ENCODE measurements at regions not wholly inside any gene's neighbourhood (a gene's known extent, or its start where the extent isn't known, plus 50 kb on each side); places are given as distances from the start of the nearest gene placed in this dataset.
"Not testable (repeated sequence)": the region's sequence is repeated elsewhere in the genome, so short reads cannot be mapped to it uniquely, and the experiment has no call there.

DNA sequence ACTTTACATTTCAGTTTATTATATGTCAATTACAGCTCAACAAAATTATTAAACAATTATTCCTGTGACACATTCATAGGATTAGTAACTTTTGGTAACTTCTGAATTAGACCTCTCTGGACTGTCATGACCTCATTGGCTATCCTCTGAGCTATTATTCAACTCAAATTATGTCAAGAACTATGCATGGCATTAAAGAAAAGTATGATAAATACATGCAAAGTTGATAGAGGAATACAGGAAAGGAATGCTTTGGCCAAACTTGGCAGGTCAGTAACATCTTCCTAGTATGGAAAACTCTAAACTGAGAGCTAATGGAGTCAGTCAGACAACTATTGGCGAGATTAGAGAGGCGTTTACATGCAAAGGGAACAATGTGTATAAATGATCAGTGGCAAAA is 158.4 kb downstream of the DUSP10 start:
- Mint-ChIP-seq H3K27me3 (ENCODE audit: low read depth in 3 of 3) (peaks cover 0 to 3% (median 0%) of the 10 kb centered on the region in 3 donors), H3K36me3 (no peaks in the 10 kb centered on the region), H3K4me1 (no peaks in the 10 kb centered on the region), H3K9me3 (peaks cover 0 to 17% (median 8%) of the 10 kb centered on the region in 7 donors), H3K4me3 (no peak overlapping the region), H3K27ac (peak overlapping the region in 1 of 7 donors; percentile 26)
- no peak overlapping the region for H3K4me2 ChIP-seq (replicated peaks; ENCODE audit: extremely low read depth, low read length, poor library complexity, severe bottlenecking)
- 95% methylated on average over 2 of the region's 2 CpGs for WGBS (ENCODE audit: insufficient coverage)
- no peak overlapping the region for H2AFZ ChIP-seq (ENCODE audit: insufficient read depth, low read depth, low read length, poor library complexity, severe bottlenecking)
- H3K36me3 ChIP-seq (replicated peaks in 1 of 2; ENCODE audit: control insufficient read depth in 1 of 2, insufficient read depth in 2 of 2, low read length in 2 of 2), result no peaks in the 10 kb centered on the region
- TF ChIP-seq, protein P1, sequence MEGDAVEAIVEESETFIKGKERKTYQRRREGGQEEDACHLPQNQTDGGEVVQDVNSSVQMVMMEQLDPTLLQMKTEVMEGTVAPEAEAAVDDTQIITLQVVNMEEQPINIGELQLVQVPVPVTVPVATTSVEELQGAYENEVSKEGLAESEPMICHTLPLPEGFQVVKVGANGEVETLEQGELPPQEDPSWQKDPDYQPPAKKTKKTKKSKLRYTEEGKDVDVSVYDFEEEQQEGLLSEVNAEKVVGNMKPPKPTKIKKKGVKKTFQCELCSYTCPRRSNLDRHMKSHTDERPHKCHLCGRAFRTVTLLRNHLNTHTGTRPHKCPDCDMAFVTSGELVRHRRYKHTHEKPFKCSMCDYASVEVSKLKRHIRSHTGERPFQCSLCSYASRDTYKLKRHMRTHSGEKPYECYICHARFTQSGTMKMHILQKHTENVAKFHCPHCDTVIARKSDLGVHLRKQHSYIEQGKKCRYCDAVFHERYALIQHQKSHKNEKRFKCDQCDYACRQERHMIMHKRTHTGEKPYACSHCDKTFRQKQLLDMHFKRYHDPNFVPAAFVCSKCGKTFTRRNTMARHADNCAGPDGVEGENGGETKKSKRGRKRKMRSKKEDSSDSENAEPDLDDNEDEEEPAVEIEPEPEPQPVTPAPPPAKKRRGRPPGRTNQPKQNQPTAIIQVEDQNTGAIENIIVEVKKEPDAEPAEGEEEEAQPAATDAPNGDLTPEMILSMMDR (IDR thresholded peaks at IDR 0.05), result no peak
- peaks cover 0 to 7% of the 10 kb centered on the region in 2 donors for H3K9me3 ChIP-seq (replicated peaks in 1 of 2; ENCODE audit: control insufficient read depth in 1 of 2, insufficient read depth in 1 of 2, low read length in 2 of 2)
- H3K27me3 ChIP-seq (ENCODE audit: control insufficient read depth in 2 of 2, insufficient read depth in 2 of 2, low read length in 2 of 2), result no peaks in the 10 kb centered on the region
- no peaks in the 10 kb centered on the region for H3K79me2 ChIP-seq (ENCODE audit: insufficient read depth, low read length)
- no peak overlapping the region for H3K9ac ChIP-seq (ENCODE audit: insufficient read depth, low read length, poor library complexity, severe bottlenecking)
- H3K4me3 ChIP-seq (replicated peaks in 1 of 3; ENCODE audit: low read depth in 2 of 3, low read length in 3 of 3), result no peak overlapping the region
- no peaks in the 10 kb centered on the region for H4K20me1 ChIP-seq (ENCODE audit: insufficient read depth, low read length)
- intact Hi-C loops (cut with micrococcal nuclease), result no loop called here
- no peaks in the 10 kb centered on the region for H3K4me1 ChIP-seq (ENCODE audit: control insufficient read depth in 1 of 2, insufficient read depth in 2 of 2, low read length in 2 of 2)
- no peak for DNase-seq
- no peak overlapping the region for H3K27ac ChIP-seq (ENCODE audit: low read depth in 1 of 2, low read length in 2 of 2)

DNA sequence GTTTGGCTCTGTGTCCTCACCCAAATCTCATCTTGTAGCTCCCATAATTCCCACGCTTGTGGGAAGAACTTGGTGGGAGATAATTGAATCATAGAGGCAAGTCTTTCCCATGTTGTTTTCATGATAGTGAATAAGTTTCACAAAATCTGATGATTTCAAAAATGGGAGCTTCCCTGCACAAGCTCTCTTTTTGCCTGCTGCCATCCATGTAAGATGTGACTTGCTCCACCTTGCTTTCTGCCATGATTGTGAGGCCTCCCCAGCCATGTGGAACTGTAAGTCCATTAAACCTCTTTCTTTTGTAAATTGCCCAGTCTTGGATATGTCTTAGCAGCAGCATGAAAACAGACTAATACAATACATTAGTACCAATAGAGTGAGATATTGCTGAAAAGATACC is 154.9 kb downstream of the DUSP10 start:
- H3K27me3 ChIP-seq (ENCODE audit: control insufficient read depth in 2 of 2, insufficient read depth in 2 of 2, low read length in 2 of 2); H3K36me3 Mint-ChIP-seq; H3K9ac ChIP-seq (ENCODE audit: insufficient read depth, low read length, poor library complexity, severe bottlenecking): not testable (repeated sequence)

DNA sequence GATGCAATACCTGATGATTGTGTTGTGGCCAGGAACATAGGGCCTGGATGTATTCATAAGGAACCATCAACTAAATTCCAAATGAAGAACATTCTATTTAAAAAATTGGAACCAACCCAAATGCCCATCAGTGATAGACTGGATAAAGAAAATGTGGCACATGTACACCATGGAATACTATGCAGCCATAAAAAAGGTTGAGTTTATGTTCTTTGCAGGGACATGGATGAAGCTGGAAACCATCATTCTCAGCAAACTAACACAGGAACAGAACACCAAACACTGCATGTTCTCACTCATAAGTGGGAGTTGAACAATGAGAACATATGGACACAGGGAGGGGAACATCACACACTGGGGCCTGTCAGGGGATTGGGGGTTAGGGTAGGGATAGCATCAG is 150.6 kb downstream of the DUSP10 start:
- H3K36me3 Mint-ChIP-seq; H3K27me3 Mint-ChIP-seq (ENCODE audit: low read depth in 3 of 3); H3K4me1 ChIP-seq (ENCODE audit: control insufficient read depth in 1 of 2, insufficient read depth in 2 of 2, low read length in 2 of 2); H3K4me2 ChIP-seq (replicated peaks; ENCODE audit: extremely low read depth, low read length, poor library complexity, severe bottlenecking); H3K9me3 ChIP-seq (replicated peaks in 1 of 2; ENCODE audit: control insufficient read depth in 1 of 2, insufficient read depth in 1 of 2, low read length in 2 of 2); H3K4me1 Mint-ChIP-seq; DNase-seq; H3K4me3 Mint-ChIP-seq; H3K79me2 ChIP-seq (ENCODE audit: insufficient read depth, low read length); H3K4me3 ChIP-seq (replicated peaks in 1 of 3; ENCODE audit: low read depth in 2 of 3, low read length in 3 of 3); H4K20me1 ChIP-seq (ENCODE audit: insufficient read depth, low read length); H2AFZ ChIP-seq (ENCODE audit: insufficient read depth, low read depth, low read length, poor library complexity, severe bottlenecking); H3K27ac ChIP-seq (ENCODE audit: low read depth in 1 of 2, low read length in 2 of 2); H3K27ac Mint-ChIP-seq; H3K9ac ChIP-seq (ENCODE audit: insufficient read depth, low read length, poor library complexity, severe bottlenecking); H3K27me3 ChIP-seq (ENCODE audit: control insufficient read depth in 2 of 2, insufficient read depth in 2 of 2, low read length in 2 of 2); intact Hi-C loops (cut with micrococcal nuclease); H3K36me3 ChIP-seq (replicated peaks in 1 of 2; ENCODE audit: control insufficient read depth in 1 of 2, insufficient read depth in 2 of 2, low read length in 2 of 2): not testable (repeated sequence)
- H3K9me3 Mint-ChIP-seq, result peaks cover 2 to 17% (median 8%) of the 10 kb centered on the region in 7 donors

More for the DNA sequence above, 154.9 kb downstream of the DUSP10 start:
- H2AFZ ChIP-seq (ENCODE audit: insufficient read depth, low read depth, low read length, poor library complexity, severe bottlenecking); H3K27ac ChIP-seq (ENCODE audit: low read depth in 1 of 2, low read length in 2 of 2); H3K27ac Mint-ChIP-seq; intact Hi-C loops (cut with micrococcal nuclease); H3K36me3 ChIP-seq (replicated peaks in 1 of 2; ENCODE audit: control insufficient read depth in 1 of 2, insufficient read depth in 2 of 2, low read length in 2 of 2); H3K4me1 ChIP-seq (ENCODE audit: control insufficient read depth in 1 of 2, insufficient read depth in 2 of 2, low read length in 2 of 2); H3K27me3 Mint-ChIP-seq (ENCODE audit: low read depth in 3 of 3); H3K79me2 ChIP-seq (ENCODE audit: insufficient read depth, low read length); H3K4me1 Mint-ChIP-seq; DNase-seq; H3K9me3 ChIP-seq (replicated peaks in 1 of 2; ENCODE audit: control insufficient read depth in 1 of 2, insufficient read depth in 1 of 2, low read length in 2 of 2); H3K4me2 ChIP-seq (replicated peaks; ENCODE audit: extremely low read depth, low read length, poor library complexity, severe bottlenecking); H4K20me1 ChIP-seq (ENCODE audit: insufficient read depth, low read length); H3K4me3 ChIP-seq (replicated peaks in 1 of 3; ENCODE audit: low read depth in 2 of 3, low read length in 3 of 3); H3K4me3 Mint-ChIP-seq: not testable (repeated sequence)
- peaks cover 0 to 12% (median 7%) of the 10 kb centered on the region in 7 donors for H3K9me3 Mint-ChIP-seq
- no CpG with 5 or more reads among the region's 1 CpG for WGBS (ENCODE audit: insufficient coverage)

Measured in CD14-positive monocyte (primary cell).